HG03066 (cell line): ENCODE measurements at regions not wholly inside any gene's neighbourhood (a gene's known extent, or its start where the extent isn't known, plus 50 kb on each side); places are given as distances from the start of the nearest gene placed in this dataset.

Experiments
- ATAC-seq: cut with Tn5 transposase; IDR thresholded peaks from one replicate; pipeline ENCODE4 v1.9.1; 2021; ENCODE audit warnings: low read depth; ENCODE audit not compliant: unreplicated experiment

DNA sequence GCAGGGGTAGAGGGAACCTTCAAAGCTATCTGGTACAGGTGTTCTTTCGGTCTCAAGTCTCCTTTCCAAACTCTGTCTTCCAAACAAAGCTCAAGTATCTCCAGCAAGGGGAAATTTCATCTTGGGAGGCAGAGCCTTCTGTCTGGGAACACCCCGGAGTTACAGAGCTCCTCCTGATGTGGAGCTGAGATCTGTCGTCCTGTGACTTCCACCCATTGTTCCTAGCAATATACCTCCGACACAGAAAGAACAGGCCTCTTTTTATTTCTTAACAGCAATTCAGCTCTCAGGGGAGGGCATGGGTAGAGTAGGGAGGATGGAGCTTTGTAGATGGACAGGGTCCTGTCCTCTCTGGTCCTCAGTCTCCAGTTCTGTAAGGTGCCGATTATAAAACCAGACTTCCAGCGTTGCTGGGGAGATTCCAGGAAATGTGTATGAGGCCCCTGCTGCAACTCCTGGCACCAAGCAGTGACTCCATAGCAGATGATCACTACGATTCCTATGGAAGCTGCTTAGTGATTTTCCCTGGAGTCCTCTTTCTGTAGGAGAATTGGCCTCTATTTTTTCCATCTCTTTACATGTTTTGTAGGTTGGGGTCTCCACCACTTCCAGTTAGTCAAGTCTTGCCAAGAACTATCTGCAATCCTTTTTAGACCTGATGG, 56.0 kb upstream of the ARGLU1 start:
- no peak for ATAC-seq

- no peak for ATAC-seq
Measured at GRCh38 chr13:106621833-106622232, 53.9 kb upstream of the ARGLU1 start.

DNA sequence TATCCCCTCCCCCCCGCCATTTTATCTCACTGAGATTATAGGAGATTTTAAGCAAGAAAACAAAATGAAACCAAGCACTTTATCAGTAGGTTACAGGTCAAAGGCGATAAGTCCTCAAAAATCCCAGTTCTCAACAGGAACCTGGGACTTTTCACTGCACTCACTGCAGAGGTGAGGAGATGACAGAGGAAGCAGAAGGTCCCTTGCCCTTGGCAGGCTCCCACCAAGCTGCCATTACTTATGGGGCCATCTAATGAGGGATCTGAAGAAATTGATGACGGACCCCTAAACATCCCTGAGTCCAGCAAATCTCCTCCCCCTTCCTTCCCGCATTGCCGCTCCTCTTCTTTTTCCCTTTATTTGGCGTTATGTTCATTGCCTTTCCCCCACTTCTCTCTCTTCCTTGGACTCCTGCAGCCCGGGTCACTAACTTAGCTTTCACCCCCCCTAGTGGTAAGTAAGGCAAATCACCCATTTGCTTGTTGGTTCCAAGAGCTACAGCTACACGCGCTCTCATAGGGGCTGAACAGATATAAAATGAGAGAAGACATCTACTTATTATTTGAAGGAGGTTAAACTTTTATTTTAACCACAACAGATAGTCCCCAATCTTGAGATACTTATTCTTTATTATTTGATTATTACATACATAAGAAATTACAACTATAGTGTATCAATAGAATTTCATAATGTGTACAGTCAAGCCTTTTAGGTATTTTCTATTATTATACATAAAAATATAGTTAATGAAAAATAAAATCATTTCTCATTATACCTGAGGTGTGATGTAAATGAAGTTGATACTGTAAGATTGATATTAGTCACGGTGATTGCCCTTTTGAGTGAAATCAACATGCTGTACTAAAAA, 52.0 kb upstream of the ARGLU1 start:
- ATAC-seq, result peak; percentile 95
